ENCODE measurements at regions not wholly inside any gene's neighbourhood (a gene's known extent, or its start where the extent isn't known, plus 50 kb on each side); places are given as distances from the start of the nearest gene placed in this dataset.

- ChIA-PET POLR2A (ENCODE audit: partially characterized antibody) (interaction anchor here (0.7 kb wide), 1 partner anchor 289 kb away, joined by 3 read pairs; no protein-coding TSS in a partner anchor), CTCF (ENCODE audit: partially characterized antibody) (no interaction called here)
- no peaks in the 10 kb centered on the region for H3K36me3 ChIP-seq (ENCODE audit: insufficient read depth, low read length)
- no peak overlapping the region for H3K27ac Mint-ChIP-seq
- H3K27me3 Mint-ChIP-seq, result peaks cover 0 to 5% of the 10 kb centered on the region in 2 donors
- H3K4me3 Mint-ChIP-seq, result no peak overlapping the region
- no peaks in the 10 kb centered on the region for H3K9me3 ChIP-seq (ENCODE audit: control insufficient read depth in 1 of 2, low read length in 2 of 2)
- no peaks in the 10 kb centered on the region for H3K27me3 ChIP-seq (ENCODE audit: insufficient read depth, low read length)
- intact Hi-C loops (cut with micrococcal nuclease), result no loop called here
- H3K4me1 ChIP-seq (ENCODE audit: insufficient read depth, low read length), result no peaks in the 10 kb centered on the region
- H3K9me3 Mint-ChIP-seq, result peaks cover 0 to 2% (median 0%) of the 10 kb centered on the region in 8 donors
- DNase-seq, result no peak
- no peak overlapping the region for H3K4me3 ChIP-seq (ENCODE audit: low read length in 2 of 2)
- H3K27ac ChIP-seq (ENCODE audit: low read depth, low read length), result no peak overlapping the region
- no peaks in the 10 kb centered on the region for H3K36me3 Mint-ChIP-seq
- no peaks in the 10 kb centered on the region for H3K4me1 Mint-ChIP-seq
Measured at GRCh38 chr6:109315341-109316110, 66.7 kb downstream of the CD164 start.

GRCh38 chr6:109314313-109314712 lies 68.0 kb downstream of the CD164 start:
- Mint-ChIP-seq H3K9me3 (peaks cover 0 to 4% (median 0%) of the 10 kb centered on the region in 8 donors), H3K4me1 (no peaks in the 10 kb centered on the region), H3K4me3 (no peak overlapping the region), H3K36me3 (no peaks in the 10 kb centered on the region), H3K27ac (no peak overlapping the region), H3K27me3 (peaks cover 0 to 5% of the 10 kb centered on the region in 2 donors)
- no peaks in the 10 kb centered on the region for H3K4me1 ChIP-seq (ENCODE audit: insufficient read depth, low read length)
- no peak overlapping the region for H3K27ac ChIP-seq (ENCODE audit: low read depth, low read length)
- H3K4me3 ChIP-seq (ENCODE audit: low read length in 2 of 2), result no peak overlapping the region
- H3K9me3 ChIP-seq (ENCODE audit: control insufficient read depth in 1 of 2, low read length in 2 of 2), result no peaks in the 10 kb centered on the region
- no peaks in the 10 kb centered on the region for H3K27me3 ChIP-seq (ENCODE audit: insufficient read depth, low read length)
- ChIA-PET CTCF (ENCODE audit: partially characterized antibody) (interaction anchor here (1.4 kb wide), 1 partner anchor 12 kb away, joined by 3 read pairs; no protein-coding TSS in a partner anchor), POLR2A (ENCODE audit: partially characterized antibody) (no interaction called here)
- intact Hi-C loops (cut with micrococcal nuclease), result no loop called here
- no peaks in the 10 kb centered on the region for H3K36me3 ChIP-seq (ENCODE audit: insufficient read depth, low read length)
- no peak for DNase-seq

GRCh38 chr6:109313139-109313538 lies 69.1 kb downstream of the CD164 start:
- H3K9me3 Mint-ChIP-seq, result peaks cover 0 to 4% (median 0%) of the 10 kb centered on the region in 8 donors
- ChIA-PET POLR2A (ENCODE audit: partially characterized antibody) (no interaction called here), CTCF (ENCODE audit: partially characterized antibody) (interaction anchor here (1.4 kb wide), 1 partner anchor 11 kb away, joined by 3 read pairs; no protein-coding TSS in a partner anchor)
- no peak overlapping the region for H3K27ac Mint-ChIP-seq
- no peak overlapping the region for H3K4me3 Mint-ChIP-seq
- H3K27me3 ChIP-seq (ENCODE audit: insufficient read depth, low read length), result no peaks in the 10 kb centered on the region
- no peak overlapping the region for H3K27ac ChIP-seq (ENCODE audit: low read depth, low read length)
- H3K27me3 Mint-ChIP-seq, result peaks cover 0 to 3% of the 10 kb centered on the region in 2 donors
- H3K36me3 ChIP-seq (ENCODE audit: insufficient read depth, low read length), result no peaks in the 10 kb centered on the region
- intact Hi-C loops (cut with micrococcal nuclease), result no loop called here
- no peak overlapping the region for H3K4me3 ChIP-seq (ENCODE audit: low read length in 2 of 2)
- no peak for DNase-seq
- no peaks in the 10 kb centered on the region for H3K4me1 Mint-ChIP-seq
- H3K9me3 ChIP-seq (ENCODE audit: control insufficient read depth in 1 of 2, low read length in 2 of 2), result no peaks in the 10 kb centered on the region
- H3K4me1 ChIP-seq (ENCODE audit: insufficient read depth, low read length), result no peaks in the 10 kb centered on the region
- H3K36me3 Mint-ChIP-seq, result no peaks in the 10 kb centered on the region

- POLR2A ChIA-PET (ENCODE audit: partially characterized antibody), result no interaction called here
Measured at GRCh38 chr6:109311471-109311870, 70.8 kb downstream of the CD164 start.

GRCh38 chr6:109309917-109310316 lies 72.3 kb downstream of the CD164 start:
- no peak overlapping the region for H3K4me3 ChIP-seq (ENCODE audit: low read length in 2 of 2)
- no peaks in the 10 kb centered on the region for H3K9me3 ChIP-seq (ENCODE audit: control insufficient read depth in 1 of 2, low read length in 2 of 2)
- no peak overlapping the region for H3K27ac ChIP-seq (ENCODE audit: low read depth, low read length)
- H3K36me3 ChIP-seq (ENCODE audit: insufficient read depth, low read length), result no peaks in the 10 kb centered on the region
- ChIA-PET POLR2A (ENCODE audit: partially characterized antibody) (no interaction called here), CTCF (ENCODE audit: partially characterized antibody) (no interaction called here)
- no peaks in the 10 kb centered on the region for H3K4me1 ChIP-seq (ENCODE audit: insufficient read depth, low read length)
- no peak for DNase-seq
- intact Hi-C loops (cut with micrococcal nuclease), result no loop called here
- H3K4me3 Mint-ChIP-seq, result no peak overlapping the region
- peaks cover 0 to 2% of the 10 kb centered on the region in 2 donors for H3K27me3 Mint-ChIP-seq
- H3K4me1 Mint-ChIP-seq, result no peaks in the 10 kb centered on the region
- peaks cover 0 to 4% (median 0%) of the 10 kb centered on the region in 8 donors for H3K9me3 Mint-ChIP-seq
- no peak overlapping the region for H3K27ac Mint-ChIP-seq
- H3K36me3 Mint-ChIP-seq, result no peaks in the 10 kb centered on the region
- H3K27me3 ChIP-seq (ENCODE audit: insufficient read depth, low read length), result no peaks in the 10 kb centered on the region

More at GRCh38 chr6:109311471-109311870, 70.8 kb downstream of the CD164 start:
- H3K4me3 ChIP-seq (ENCODE audit: low read length in 2 of 2), result no peak overlapping the region
- Mint-ChIP-seq H3K9me3 (peaks cover 0 to 4% (median 0%) of the 10 kb centered on the region in 8 donors), H3K4me1 (no peaks in the 10 kb centered on the region), H3K4me3 (no peak overlapping the region), H3K27me3 (peaks cover 0 to 2% of the 10 kb centered on the region in 2 donors), H3K27ac (no peak overlapping the region), H3K36me3 (no peaks in the 10 kb centered on the region)
- no peaks in the 10 kb centered on the region for H3K27me3 ChIP-seq (ENCODE audit: insufficient read depth, low read length)
- intact Hi-C loops (cut with micrococcal nuclease), result no loop called here
- CTCF ChIA-PET (ENCODE audit: partially characterized antibody), result no interaction called here
- no peaks in the 10 kb centered on the region for H3K4me1 ChIP-seq (ENCODE audit: insufficient read depth, low read length)
- no peak for DNase-seq
- no peak overlapping the region for H3K27ac ChIP-seq (ENCODE audit: low read depth, low read length)
- no peaks in the 10 kb centered on the region for H3K9me3 ChIP-seq (ENCODE audit: control insufficient read depth in 1 of 2, low read length in 2 of 2)
- H3K36me3 ChIP-seq (ENCODE audit: insufficient read depth, low read length), result no peaks in the 10 kb centered on the region

- H3K27ac ChIP-seq (ENCODE audit: low read depth, low read length), result no peak overlapping the region
- no peak overlapping the region for H3K27ac Mint-ChIP-seq
- no peaks in the 10 kb centered on the region for H3K9me3 ChIP-seq (ENCODE audit: control insufficient read depth in 1 of 2, low read length in 2 of 2)
- H3K4me1 Mint-ChIP-seq, result no peaks in the 10 kb centered on the region
- POLR2A ChIA-PET (ENCODE audit: partially characterized antibody), result no interaction called here
- no peaks in the 10 kb centered on the region for H3K36me3 Mint-ChIP-seq
- CTCF ChIA-PET (ENCODE audit: partially characterized antibody), result no interaction called here
- no peak for DNase-seq
- H3K4me1 ChIP-seq (ENCODE audit: insufficient read depth, low read length), result no peaks in the 10 kb centered on the region
- no peaks in the 10 kb centered on the region for H3K27me3 ChIP-seq (ENCODE audit: insufficient read depth, low read length)
- peaks cover 0 to 1% (median 0%) of the 10 kb centered on the region in 8 donors for H3K9me3 Mint-ChIP-seq
- no peak overlapping the region for H3K4me3 Mint-ChIP-seq
- intact Hi-C loops (cut with micrococcal nuclease), result no loop called here
- no peak overlapping the region for H3K4me3 ChIP-seq (ENCODE audit: low read length in 2 of 2)
- H3K36me3 ChIP-seq (ENCODE audit: insufficient read depth, low read length), result no peaks in the 10 kb centered on the region
- no peaks in the 10 kb centered on the region for H3K27me3 Mint-ChIP-seq
Measured at GRCh38 chr6:109308018-109308492, 74.2 kb downstream of the CD164 start.

GRCh38 chr6:109306733-109307132 lies 75.5 kb downstream of the CD164 start:
- H3K36me3 Mint-ChIP-seq, result no peaks in the 10 kb centered on the region
- no peak overlapping the region for H3K4me3 Mint-ChIP-seq
- DNase-seq, result no peak
- no peaks in the 10 kb centered on the region for H3K4me1 Mint-ChIP-seq
- peaks cover 0 to 1% (median 0%) of the 10 kb centered on the region in 8 donors for H3K9me3 Mint-ChIP-seq
- no peak overlapping the region for H3K27ac ChIP-seq (ENCODE audit: low read depth, low read length)
- intact Hi-C loops (cut with micrococcal nuclease), result no loop called here
- no peak overlapping the region for H3K27ac Mint-ChIP-seq
- H3K36me3 ChIP-seq (ENCODE audit: insufficient read depth, low read length), result no peaks in the 10 kb centered on the region
- no peaks in the 10 kb centered on the region for H3K27me3 Mint-ChIP-seq
- H3K4me3 ChIP-seq (ENCODE audit: low read length in 2 of 2), result no peak overlapping the region
- H3K9me3 ChIP-seq (ENCODE audit: control insufficient read depth in 1 of 2, low read length in 2 of 2), result no peaks in the 10 kb centered on the region
- no peaks in the 10 kb centered on the region for H3K27me3 ChIP-seq (ENCODE audit: insufficient read depth, low read length)
- no peaks in the 10 kb centered on the region for H3K4me1 ChIP-seq (ENCODE audit: insufficient read depth, low read length)
- CTCF ChIA-PET (ENCODE audit: partially characterized antibody), result no interaction called here
- POLR2A ChIA-PET (ENCODE audit: partially characterized antibody), result no interaction called here
